ENCODE measurements at regions not wholly inside any gene's neighbourhood (a gene's known extent, or its start where the extent isn't known, plus 50 kb on each side); places are given as distances from the start of the nearest gene placed in this dataset.
A peak's percentile ranks its signal among the peaks of the same experiment; 100 is the strongest.

GRCh38 chr14:30373526-30373925 lies 185.4 kb upstream of the G2E3 start (continued):
- TF ChIP-seq ZNF462 (CRISPR knock-in tag; IDR thresholded peaks at IDR 0.05), result no peak
- TF ChIP-seq POLR2AphosphoS5 (IDR thresholded peaks at IDR 0.05; ENCODE audit: low read depth), result no peak
- no peak for TF ChIP-seq EZH2 (IDR thresholded peaks at IDR 0.05; ENCODE audit: low read depth, unreplicated experiment)
- no peak for TF ChIP-seq CTCF (conservative IDR thresholded peaks at IDR 0.05; ENCODE audit: low read depth in 2 of 2)

DNA sequence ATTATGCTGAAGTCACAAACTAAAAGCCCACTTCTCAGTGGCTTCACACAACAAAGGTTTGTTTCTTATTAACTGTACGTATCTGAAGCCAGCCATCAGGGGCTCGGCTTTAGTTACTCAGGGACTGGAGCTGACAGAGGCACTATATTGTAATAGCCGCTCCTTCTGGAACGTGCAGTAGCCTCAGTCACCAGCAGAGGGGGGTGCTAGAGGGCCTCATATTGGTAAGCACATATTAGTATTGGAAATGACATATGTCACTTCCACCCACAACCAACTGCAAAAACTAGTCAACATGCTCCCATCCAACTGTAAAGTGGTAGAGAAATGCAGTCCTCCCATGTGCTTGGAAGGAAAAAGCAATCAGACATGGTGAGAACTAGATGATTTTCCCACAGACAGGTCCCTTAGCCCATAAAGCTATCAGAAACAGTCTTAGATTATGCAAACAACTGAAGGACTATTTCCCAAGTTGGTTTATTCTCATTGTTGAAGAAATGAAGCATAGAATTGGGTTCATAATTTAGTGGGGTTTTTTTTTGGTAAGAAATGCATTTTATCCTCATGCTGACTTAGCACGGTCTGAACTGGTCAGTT lies 183.6 kb upstream of the G2E3 start:
- H3K4me2 ChIP-seq, result no peak overlapping the region
- H3F3A ChIP-seq (replicated peaks; ENCODE audit: low read depth), result no peaks in the 10 kb centered on the region
- peak; percentile 81 for DNase-seq (ENCODE audit: low spot score)
- Mint-ChIP-seq H3K27me3 (ENCODE audit: insufficient read depth, low read depth, poor library complexity) (no peaks in the 10 kb centered on the region), H3K9me3 (no peaks in the 10 kb centered on the region), H3K27ac (no peak overlapping the region), H3K36me3 (ENCODE audit: low read depth) (no peaks in the 10 kb centered on the region), H3K4me1 (no peaks in the 10 kb centered on the region; the same call in 2 of the 3 replicates), H3K4me3 (no peak overlapping the region)
- no peaks in the 10 kb centered on the region for H3K4me1 ChIP-seq (ENCODE audit: insufficient read depth)
- H3K9me2 ChIP-seq (ENCODE audit: insufficient read depth), result no peaks in the 10 kb centered on the region
- TF ChIP-seq CTCF (conservative IDR thresholded peaks at IDR 0.05; ENCODE audit: low read depth in 2 of 2), result peak; percentile 77 to 88
- no peak for TF ChIP-seq ZNF331 (CRISPR knock-in tag; IDR thresholded peaks at IDR 0.05; ENCODE audit: low read depth)
- H3K4me3 ChIP-seq, result no peak overlapping the region
- H3K79me2 ChIP-seq (replicated peaks; ENCODE audit: insufficient read depth), result no peaks in the 10 kb centered on the region
- no peaks in the 10 kb centered on the region for H3K36me3 ChIP-seq (ENCODE audit: insufficient read depth)
- H4K20me1 ChIP-seq (replicated peaks; ENCODE audit: insufficient read depth), result no peaks in the 10 kb centered on the region
- H2AFZ ChIP-seq, result no peak overlapping the region
- ATAC-seq, result peak; percentile 98
- no peak overlapping the region for H3K27ac ChIP-seq (ENCODE audit: low read depth)
- no peaks in the 10 kb centered on the region for H3K27me3 ChIP-seq (ENCODE audit: insufficient read depth)

All from GM23338 (cell line).